ENCODE measurements at regions not wholly inside any gene's neighbourhood (a gene's known extent, or its start where the extent isn't known, plus 50 kb on each side); places are given as distances from the start of the nearest gene placed in this dataset.

DNA sequence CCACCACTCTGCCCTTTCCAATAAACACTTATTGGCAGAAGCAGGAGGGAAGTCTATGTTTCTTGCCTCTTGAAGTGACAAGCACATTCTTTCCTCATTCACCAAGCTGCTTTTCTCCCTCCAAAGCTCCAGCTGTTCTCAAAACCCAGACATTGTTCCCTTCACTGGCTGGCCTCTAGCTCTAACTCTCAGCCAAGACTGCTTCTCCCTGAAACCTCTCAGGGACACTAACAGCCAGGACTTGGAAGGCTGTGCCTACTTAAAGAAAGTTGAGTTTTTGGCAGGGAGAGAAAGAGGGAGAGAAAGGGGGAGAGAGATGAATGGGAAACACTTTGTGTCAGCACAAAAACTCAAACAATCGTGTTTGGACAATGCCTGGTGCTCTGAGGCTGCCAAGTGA lies 99.5 kb downstream of the COX18 start:
- no peaks in the 10 kb centered on the region for H3K9me3 ChIP-seq (ENCODE audit: low read depth)
- DNase-seq (ENCODE audit: low spot score): peak; percentile 66
- no peaks in the 10 kb centered on the region for H3K27me3 ChIP-seq
- Mint-ChIP-seq H3K4me1 (peaks cover 8% of the 10 kb centered on the region), H3K27ac (no peak overlapping the region), H3K4me3 (no peak overlapping the region), H3K27me3 (ENCODE audit: insufficient read depth, low read depth) (no peaks in the 10 kb centered on the region), H3K9me3 (no peaks in the 10 kb centered on the region), H3K36me3 (no peaks in the 10 kb centered on the region)
- peak overlapping the region; percentile 65 for H3K27ac ChIP-seq
- H3K79me2 ChIP-seq (ENCODE audit: low read depth): no peaks in the 10 kb centered on the region
- no peak for TF ChIP-seq EZH2phosphoT487 (IDR thresholded peaks at IDR 0.05)
- TF ChIP-seq EZH2 (IDR thresholded peaks at IDR 0.05): no peak
- TF ChIP-seq, protein P1, sequence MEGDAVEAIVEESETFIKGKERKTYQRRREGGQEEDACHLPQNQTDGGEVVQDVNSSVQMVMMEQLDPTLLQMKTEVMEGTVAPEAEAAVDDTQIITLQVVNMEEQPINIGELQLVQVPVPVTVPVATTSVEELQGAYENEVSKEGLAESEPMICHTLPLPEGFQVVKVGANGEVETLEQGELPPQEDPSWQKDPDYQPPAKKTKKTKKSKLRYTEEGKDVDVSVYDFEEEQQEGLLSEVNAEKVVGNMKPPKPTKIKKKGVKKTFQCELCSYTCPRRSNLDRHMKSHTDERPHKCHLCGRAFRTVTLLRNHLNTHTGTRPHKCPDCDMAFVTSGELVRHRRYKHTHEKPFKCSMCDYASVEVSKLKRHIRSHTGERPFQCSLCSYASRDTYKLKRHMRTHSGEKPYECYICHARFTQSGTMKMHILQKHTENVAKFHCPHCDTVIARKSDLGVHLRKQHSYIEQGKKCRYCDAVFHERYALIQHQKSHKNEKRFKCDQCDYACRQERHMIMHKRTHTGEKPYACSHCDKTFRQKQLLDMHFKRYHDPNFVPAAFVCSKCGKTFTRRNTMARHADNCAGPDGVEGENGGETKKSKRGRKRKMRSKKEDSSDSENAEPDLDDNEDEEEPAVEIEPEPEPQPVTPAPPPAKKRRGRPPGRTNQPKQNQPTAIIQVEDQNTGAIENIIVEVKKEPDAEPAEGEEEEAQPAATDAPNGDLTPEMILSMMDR (IDR thresholded peaks at IDR 0.05): no peak
- H3K9ac ChIP-seq: no peak overlapping the region
- H3K4me1 ChIP-seq: peaks cover 15% of the 10 kb centered on the region
- no peak overlapping the region for H3K4me3 ChIP-seq
- H3K4me2 ChIP-seq: peak overlapping the region; percentile 24
- peaks cover 6% of the 10 kb centered on the region for H3F3A ChIP-seq (ENCODE audit: low read depth)
- H2AFZ ChIP-seq (replicated peaks): no peak overlapping the region
- H4K20me1 ChIP-seq (ENCODE audit: low read depth): no peaks in the 10 kb centered on the region
- H3K36me3 ChIP-seq: no peaks in the 10 kb centered on the region

DNA sequence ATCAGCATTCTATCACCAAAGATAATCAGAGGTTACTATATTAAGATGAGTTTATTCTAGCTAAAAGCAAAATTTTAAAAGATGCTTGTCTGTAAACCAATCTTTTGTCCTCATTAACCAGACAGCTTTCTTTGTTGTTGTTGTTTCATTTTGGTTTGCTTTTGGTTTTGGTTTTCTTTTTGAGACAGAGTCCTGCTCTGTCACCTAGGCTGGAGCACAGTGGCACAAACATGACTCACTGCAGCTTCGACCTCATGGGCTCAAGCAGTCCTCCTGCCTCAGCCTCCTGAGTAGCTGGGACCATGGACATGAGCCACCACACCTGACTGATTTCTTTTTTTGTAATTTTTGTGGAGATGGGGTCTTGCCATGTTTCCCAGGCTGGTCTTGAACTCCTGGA lies 102.9 kb downstream of the COX18 start:
- no peaks in the 10 kb centered on the region for H3K36me3 Mint-ChIP-seq
- H3K4me3 ChIP-seq: no peak overlapping the region
- no peak for DNase-seq (ENCODE audit: low spot score)
- no peaks in the 10 kb centered on the region for H3K9me3 ChIP-seq (ENCODE audit: low read depth)
- H3K27ac Mint-ChIP-seq: no peak overlapping the region
- H3K4me1 Mint-ChIP-seq: peaks cover 4% of the 10 kb centered on the region
- H3K4me1 ChIP-seq: peaks cover 15% of the 10 kb centered on the region
- no peaks in the 10 kb centered on the region for H3K36me3 ChIP-seq
- H3K27me3 Mint-ChIP-seq (ENCODE audit: insufficient read depth, low read depth): no peaks in the 10 kb centered on the region
- no peak overlapping the region for H3K4me2 ChIP-seq
- H3F3A ChIP-seq (ENCODE audit: low read depth): peaks cover 6% of the 10 kb centered on the region
- H3K27ac ChIP-seq: no peak overlapping the region
- peaks cover 20% of the 10 kb centered on the region for H3K9me3 Mint-ChIP-seq
- no peaks in the 10 kb centered on the region for H3K79me2 ChIP-seq (ENCODE audit: low read depth)
- H3K9ac ChIP-seq: no peak overlapping the region
- no peak overlapping the region for H3K4me3 Mint-ChIP-seq
- no peak overlapping the region for H2AFZ ChIP-seq (replicated peaks)
- H3K27me3 ChIP-seq: no peaks in the 10 kb centered on the region
- no peaks in the 10 kb centered on the region for H4K20me1 ChIP-seq (ENCODE audit: low read depth)
- no peak for TF ChIP-seq EZH2phosphoT487 (IDR thresholded peaks at IDR 0.05)
- no peak for TF ChIP-seq EZH2 (IDR thresholded peaks at IDR 0.05)
- TF ChIP-seq, protein P1 (IDR thresholded peaks at IDR 0.05): no peak

DNA sequence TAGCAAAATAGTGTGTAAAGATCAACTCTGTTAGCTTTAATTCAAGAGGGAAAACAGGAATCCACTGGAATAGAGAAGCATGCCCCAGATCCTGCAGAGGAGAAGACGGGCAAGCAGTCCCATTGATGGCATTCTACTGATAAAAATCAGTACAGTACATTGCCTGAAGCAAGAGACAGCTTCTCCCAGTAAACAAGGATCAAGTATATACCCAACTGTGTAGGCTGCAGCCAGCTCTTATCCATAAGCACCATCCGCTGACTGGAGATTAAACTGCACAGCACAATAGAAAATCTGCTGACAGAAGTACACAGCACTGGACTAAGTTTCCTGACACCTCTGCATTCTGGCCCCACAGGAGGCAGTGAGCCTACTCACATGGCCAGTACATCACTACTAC lies 110.1 kb downstream of the COX18 start:
- TF ChIP-seq, protein P1 (IDR thresholded peaks at IDR 0.05): no peak
- no peak for TF ChIP-seq EZH2 (IDR thresholded peaks at IDR 0.05)
- TF ChIP-seq EZH2phosphoT487 (IDR thresholded peaks at IDR 0.05): no peak
- Histone ChIP-seq H3K27ac (no peak overlapping the region), H3F3A (ENCODE audit: low read depth) (no peaks in the 10 kb centered on the region), H4K20me1 (ENCODE audit: low read depth) (no peaks in the 10 kb centered on the region), H3K27me3 (no peaks in the 10 kb centered on the region), H3K9me3 (ENCODE audit: low read depth) (no peaks in the 10 kb centered on the region), H3K9ac (no peak overlapping the region), H2AFZ (replicated peaks) (no peak overlapping the region), H3K4me2 (no peak overlapping the region), H3K36me3 (no peaks in the 10 kb centered on the region), H3K4me3 (no peak overlapping the region), H3K4me1 (no peaks in the 10 kb centered on the region), H3K79me2 (ENCODE audit: low read depth) (no peaks in the 10 kb centered on the region)
- H3K36me3 Mint-ChIP-seq: no peaks in the 10 kb centered on the region
- DNase-seq (ENCODE audit: low spot score): no peak
- no peaks in the 10 kb centered on the region for H3K27me3 Mint-ChIP-seq (ENCODE audit: insufficient read depth, low read depth)
- H3K4me3 Mint-ChIP-seq: no peak overlapping the region
- no peak overlapping the region for H3K27ac Mint-ChIP-seq
- peaks cover 30% of the 10 kb centered on the region for H3K9me3 Mint-ChIP-seq
- H3K4me1 Mint-ChIP-seq: no peaks in the 10 kb centered on the region
